DMS153 treated with DMSO at 0.1 percent for 48 hours (cell line): ENCODE measurements at regions not wholly inside any gene's neighbourhood (a gene's known extent, or its start where the extent isn't known, plus 50 kb on each side); places are given as distances from the start of the nearest gene placed in this dataset.
"Not testable (repeated sequence)": the region's sequence is repeated elsewhere in the genome, so short reads cannot be mapped to it uniquely, and the experiment has no call there.

Experiments
- DNase-seq: peaks from one replicate; lab custom pipeline; 2025; ENCODE audit not compliant: unreplicated experiment; lab: John Stamatoyannopoulos, UW

GRCh38 chr1:55536545-55536865 is 321.3 kb upstream of the USP24 start:
- DNase-seq = no peak

- no peak for DNase-seq
These were observed 320.8 kb upstream of the USP24 start for GRCh38 chr1:55535724-55536544.

DNA sequence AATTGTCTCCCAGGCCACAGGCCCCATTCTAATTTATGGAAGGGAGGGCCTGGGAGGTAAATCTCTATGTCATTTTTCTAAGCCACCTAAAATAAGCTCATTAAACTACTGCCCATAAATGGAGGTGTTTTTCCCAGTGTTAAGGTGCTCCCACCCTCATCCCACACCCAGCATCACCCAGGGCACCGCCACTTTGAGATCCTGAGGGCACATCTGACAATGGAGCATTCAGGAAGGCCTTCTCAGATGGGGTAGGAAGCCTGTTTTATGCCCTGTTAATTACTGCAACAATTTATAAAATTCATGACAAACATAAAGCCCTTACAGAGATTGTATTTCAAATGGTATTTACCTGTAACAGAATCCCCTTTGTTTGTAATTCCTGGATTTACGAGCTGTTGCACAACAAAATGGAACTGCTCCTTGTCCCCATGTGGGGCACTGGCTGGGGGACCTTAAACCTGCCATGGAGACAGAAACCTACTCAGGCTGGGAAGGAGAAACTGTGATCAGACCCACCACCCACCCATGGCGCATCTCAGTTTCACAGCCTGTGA is 319.5 kb upstream of the USP24 start:
- DNase-seq = no peak

DNA sequence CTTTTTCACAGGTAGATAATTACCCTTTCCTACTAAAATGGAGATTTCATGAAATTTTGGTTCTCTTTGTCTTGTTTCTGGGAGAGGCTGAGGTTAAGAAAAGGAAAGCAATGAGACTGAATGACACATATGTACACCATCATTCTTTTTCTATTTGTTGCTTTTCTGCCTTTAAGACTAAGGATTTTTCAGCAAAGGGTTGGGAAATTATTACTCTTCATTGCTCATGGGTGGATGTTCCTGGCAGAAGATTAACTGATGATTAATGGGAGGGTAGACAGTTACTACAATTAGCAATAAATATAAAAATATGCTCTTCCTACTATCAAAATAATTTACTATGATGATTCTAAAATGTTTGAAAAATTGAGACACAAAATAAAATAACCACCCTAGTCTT is 316.5 kb upstream of the USP24 start:
- DNase-seq = no peak

DNA sequence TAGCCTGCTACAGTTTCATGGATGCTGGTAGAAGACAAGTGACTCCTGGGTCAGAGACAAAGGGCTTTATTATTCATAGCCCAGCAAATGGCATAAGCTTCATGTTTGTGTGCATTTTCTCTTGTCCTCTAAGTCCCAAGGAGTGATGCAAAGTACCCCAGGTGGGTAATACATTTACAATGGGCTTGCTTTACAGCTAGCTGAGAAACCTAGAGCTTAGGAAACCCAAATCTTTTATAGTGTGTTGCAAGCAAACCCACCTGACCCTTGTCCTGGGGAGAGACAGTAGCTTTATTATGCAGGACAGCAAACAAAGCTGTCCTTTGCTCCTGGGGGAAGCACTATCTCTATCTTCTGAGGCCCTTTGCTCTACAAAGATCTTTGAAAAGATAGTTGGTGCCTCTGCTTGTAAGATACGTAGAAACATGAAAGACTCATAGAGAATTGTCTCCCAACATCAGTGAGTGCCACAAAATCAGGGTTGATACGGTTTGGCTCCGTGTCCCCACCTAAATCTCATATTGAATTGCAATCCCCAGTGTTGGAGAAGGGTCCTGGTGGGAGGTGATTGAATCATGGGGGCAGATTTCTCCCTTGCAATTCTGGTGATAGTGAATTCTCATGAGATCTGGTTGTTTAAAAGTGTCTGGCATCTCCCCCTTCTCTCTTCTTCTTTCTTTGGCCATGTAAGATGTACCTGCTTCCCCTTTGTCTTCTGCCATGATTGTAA is 315.8 kb upstream of the USP24 start:
- DNase-seq = no peak

- DNase-seq = no peak
These were observed 313.9 kb upstream of the USP24 start for GRCh38 chr1:55529017-55529416.

DNA sequence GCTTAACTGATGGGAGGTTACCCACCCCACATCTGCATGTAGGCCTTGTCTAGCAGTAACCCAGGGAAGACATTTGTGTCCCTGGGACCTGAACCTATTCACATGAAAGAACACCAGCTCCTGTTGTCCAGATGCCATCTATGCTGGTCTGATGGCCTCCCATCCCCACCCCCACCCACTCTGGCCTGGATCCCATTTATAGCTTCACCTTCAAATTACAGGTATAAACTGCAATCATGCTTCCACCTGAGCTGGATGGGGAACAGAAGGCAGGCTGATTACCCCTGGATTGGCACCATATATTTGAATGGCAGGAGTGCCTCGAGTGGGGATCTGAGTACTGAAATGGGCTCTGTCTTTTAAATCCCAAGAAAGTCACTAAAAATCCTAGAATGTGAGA is 312.7 kb upstream of the USP24 start:
- DNase-seq = no peak

- no peak for DNase-seq
These were observed 311.6 kb upstream of the USP24 start for GRCh38 chr1:55526716-55527115.

- DNase-seq = no peak
These were observed 308.8 kb upstream of the USP24 start for GRCh38 chr1:55524006-55524405.

DNA sequence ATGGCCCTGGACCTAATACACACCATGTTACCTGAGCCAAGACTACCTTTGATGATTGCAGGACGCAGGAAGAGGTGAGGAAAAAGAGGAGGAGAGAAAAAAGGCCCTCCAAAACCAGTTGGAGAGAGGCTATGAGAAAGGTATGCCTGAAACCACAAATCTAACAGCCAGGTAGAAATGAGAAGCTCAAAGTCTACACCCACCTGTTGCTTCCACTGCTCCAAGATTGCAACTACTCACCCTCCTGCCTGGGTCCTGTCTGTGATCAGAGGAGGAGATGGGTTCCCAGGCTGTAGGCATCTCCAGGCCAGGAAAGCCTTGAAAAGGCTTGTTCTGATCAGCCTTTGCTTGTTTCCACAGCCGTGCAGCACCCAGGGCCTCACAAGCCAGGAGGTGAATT is 307.8 kb upstream of the USP24 start:
- no peak for DNase-seq

- no peak for DNase-seq
These were observed 307.3 kb upstream of the USP24 start for GRCh38 chr1:55522353-55522903.

DNA sequence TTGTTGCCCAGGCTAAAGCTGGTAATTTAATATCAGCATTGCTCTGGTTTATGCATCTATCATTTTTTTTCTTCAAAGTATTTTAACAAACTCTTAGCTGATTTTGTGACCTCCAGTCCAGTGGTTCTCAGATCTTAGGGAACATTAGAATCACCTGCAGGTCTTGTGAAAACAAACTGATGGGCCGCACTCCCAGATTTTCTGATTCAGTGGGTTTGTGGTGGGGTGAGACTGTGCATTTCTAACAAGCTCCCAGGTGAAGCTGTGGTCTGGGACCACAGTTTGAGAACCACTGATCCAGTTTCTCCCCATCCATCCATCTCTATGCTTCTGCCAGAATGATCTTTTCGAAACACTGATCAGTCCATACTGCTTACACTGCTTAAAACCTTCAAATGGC is 305.7 kb upstream of the USP24 start:
- DNase-seq = no peak

- DNase-seq = no peak
These were observed 304.9 kb upstream of the USP24 start for GRCh38 chr1:55519937-55520683.

DNA sequence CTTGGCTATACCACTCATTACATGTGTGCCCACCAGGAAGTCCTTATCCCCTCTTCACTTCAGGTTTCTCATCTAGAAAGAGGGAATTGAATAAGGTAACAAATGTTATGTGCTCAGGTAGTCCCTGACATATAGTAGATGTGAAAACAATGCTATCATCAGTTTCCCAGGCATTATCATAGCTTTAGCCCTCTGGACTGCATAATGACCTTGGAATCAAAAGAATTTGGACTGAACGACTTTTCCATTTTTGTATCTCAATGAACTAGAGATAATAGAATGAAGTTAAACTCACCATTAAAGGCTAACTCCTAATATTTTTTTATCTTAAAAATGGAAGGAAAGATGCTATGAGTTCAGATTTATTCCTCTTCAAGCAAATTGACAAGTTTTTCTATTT is 304.1 kb upstream of the USP24 start:
- no peak for DNase-seq

DNA sequence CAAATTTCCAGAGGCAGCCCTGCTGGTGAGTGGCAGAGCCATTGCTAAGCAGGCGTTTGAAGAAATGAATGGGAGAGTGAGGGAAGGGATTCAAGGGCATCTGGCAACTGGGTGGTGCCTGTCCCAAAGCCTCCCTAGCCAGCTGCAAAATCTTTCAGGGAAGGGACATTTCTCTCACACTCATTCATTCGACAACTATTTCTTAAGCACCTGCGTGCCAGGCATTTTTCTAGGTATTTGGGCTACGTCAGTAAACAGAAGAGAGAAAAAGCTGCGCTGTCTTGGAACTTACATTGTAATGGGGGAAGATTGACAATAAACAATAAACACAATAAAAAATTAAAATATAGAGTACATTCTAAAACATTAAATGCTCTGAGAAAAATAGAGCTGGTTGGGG is 301.9 kb upstream of the USP24 start:
- no peak for DNase-seq

GRCh38 chr1:55514571-55514970 is 299.4 kb upstream of the USP24 start:
- not testable (repeated sequence) for DNase-seq

GRCh38 chr1:55512466-55512865 is 297.3 kb upstream of the USP24 start:
- DNase-seq = no peak

DNA sequence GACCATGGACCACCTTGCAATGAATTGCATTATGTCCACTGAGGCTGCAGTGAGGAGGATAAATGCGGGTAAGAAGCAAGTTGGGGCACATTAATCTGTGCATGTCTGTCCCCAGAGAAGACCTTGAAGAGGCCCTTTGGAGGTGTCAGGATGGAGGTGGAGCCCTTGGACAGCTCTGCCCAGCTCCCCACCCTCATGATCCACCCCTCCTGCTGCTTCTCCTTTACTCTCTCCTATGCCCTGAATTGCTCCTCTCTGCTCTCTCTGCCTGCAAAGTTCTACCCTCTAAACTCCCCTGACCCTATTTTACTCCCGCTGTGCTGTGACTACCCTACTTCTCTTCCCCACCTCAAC is 292.4 kb upstream of the USP24 start:
- DNase-seq = no peak

GRCh38 chr1:55506740-55507577 is 291.8 kb upstream of the USP24 start:
- DNase-seq = no peak

DNA sequence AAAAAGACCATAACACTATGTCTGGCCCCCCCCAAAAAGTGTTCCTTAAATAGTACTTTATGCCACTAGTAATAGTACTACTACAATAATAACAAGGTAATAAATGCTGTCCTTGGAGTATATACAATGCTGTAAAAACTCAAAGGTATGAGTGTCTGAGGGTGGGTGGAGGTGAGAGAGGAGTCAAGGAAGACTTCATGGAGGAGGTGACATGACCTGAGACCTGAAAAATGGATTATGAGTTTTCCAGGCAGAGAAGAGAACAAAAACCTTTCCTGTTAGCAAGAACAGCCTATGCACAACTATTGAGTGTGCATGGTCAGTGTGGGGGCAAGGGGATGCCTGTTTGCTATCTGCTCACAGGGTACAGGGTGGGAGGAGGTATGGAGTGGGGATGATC is 290.2 kb upstream of the USP24 start:
- no peak for DNase-seq

GRCh38 chr1:55504306-55504731 is 289.2 kb upstream of the USP24 start:
- DNase-seq = no peak
